ENCODE measurements at regions not wholly inside any gene's neighbourhood (a gene's known extent, or its start where the extent isn't known, plus 50 kb on each side); places are given as distances from the start of the nearest gene placed in this dataset.

DNA sequence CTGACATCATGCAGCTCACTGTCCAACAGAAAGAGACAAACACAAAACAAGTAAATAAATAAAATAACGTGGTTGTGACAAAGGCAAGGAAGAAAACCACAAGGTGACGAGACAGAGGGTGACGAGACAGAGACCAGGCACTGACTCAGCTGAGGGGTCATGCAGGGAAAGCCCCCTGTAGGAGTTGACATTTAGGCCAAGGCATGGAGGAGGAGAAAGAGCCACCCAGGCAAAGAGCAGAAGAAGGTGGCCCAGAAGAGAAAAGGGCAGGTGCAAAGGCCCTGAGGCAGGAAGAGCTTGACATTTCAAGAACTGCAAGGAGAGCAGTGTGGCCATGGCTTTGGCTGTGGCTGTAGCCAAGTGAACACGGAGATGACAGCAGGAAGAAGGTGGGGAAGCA is 65.1 kb upstream of the ID3 start:
- DNase-seq (ENCODE audit: low read depth), result no peak
- TF ChIP-seq, protein P1, sequence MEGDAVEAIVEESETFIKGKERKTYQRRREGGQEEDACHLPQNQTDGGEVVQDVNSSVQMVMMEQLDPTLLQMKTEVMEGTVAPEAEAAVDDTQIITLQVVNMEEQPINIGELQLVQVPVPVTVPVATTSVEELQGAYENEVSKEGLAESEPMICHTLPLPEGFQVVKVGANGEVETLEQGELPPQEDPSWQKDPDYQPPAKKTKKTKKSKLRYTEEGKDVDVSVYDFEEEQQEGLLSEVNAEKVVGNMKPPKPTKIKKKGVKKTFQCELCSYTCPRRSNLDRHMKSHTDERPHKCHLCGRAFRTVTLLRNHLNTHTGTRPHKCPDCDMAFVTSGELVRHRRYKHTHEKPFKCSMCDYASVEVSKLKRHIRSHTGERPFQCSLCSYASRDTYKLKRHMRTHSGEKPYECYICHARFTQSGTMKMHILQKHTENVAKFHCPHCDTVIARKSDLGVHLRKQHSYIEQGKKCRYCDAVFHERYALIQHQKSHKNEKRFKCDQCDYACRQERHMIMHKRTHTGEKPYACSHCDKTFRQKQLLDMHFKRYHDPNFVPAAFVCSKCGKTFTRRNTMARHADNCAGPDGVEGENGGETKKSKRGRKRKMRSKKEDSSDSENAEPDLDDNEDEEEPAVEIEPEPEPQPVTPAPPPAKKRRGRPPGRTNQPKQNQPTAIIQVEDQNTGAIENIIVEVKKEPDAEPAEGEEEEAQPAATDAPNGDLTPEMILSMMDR (conservative IDR thresholded peaks at IDR 0.05; ENCODE audit: low read length), result no peak

DNA sequence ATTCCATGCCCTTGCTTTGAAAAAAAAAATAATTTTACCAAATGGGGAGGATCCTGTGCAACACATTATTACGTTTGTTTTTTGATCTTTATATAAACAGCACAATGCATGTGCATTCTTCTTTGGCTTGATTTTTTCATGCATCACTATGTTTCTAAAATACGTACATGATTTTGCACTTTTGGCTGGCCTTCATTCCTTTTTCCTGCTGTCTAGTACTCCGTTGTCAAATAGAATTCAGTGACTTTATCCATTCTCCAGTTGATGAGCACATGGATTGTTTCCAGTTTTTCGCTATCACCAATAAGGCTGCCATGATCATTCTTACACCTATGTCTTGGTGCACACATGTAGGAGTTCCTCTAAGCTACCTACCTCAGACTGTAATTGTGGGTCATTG is 63.0 kb upstream of the ID3 start:
- TF ChIP-seq, protein P1 (conservative IDR thresholded peaks at IDR 0.05; ENCODE audit: low read length), result no peak
- no peak for DNase-seq (ENCODE audit: low read depth)
- H3K4me3 ChIP-seq (ENCODE audit: low read length), result no peak overlapping the region

More for the DNA sequence above, 65.1 kb upstream of the ID3 start:
- no peak overlapping the region for H3K4me3 ChIP-seq (ENCODE audit: low read length)

DNA sequence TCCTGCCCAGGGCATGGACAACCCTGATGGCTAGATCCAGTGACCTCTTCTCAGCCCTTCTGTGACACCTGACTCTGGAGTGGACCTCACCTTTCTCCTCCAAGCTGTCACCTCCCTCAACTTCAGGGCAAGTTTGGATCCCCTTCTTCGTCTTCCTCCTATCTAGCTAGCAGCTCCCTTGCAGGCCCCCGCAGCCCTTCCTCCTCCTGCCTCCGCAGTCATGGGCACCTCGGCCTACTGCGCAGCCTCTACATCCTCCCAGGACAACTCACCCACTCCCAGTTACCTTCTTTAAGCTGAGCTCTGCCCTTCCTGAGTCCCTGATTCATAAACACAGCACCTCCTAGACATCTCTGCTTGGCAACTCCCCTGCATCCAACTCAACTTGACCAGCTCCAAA is 61.3 kb upstream of the ID3 start:
- TF ChIP-seq, protein P1 (conservative IDR thresholded peaks at IDR 0.05; ENCODE audit: low read length), result no peak
- no peak for DNase-seq (ENCODE audit: low read depth)
- no peak overlapping the region for H3K4me3 ChIP-seq (ENCODE audit: low read length)

DNA sequence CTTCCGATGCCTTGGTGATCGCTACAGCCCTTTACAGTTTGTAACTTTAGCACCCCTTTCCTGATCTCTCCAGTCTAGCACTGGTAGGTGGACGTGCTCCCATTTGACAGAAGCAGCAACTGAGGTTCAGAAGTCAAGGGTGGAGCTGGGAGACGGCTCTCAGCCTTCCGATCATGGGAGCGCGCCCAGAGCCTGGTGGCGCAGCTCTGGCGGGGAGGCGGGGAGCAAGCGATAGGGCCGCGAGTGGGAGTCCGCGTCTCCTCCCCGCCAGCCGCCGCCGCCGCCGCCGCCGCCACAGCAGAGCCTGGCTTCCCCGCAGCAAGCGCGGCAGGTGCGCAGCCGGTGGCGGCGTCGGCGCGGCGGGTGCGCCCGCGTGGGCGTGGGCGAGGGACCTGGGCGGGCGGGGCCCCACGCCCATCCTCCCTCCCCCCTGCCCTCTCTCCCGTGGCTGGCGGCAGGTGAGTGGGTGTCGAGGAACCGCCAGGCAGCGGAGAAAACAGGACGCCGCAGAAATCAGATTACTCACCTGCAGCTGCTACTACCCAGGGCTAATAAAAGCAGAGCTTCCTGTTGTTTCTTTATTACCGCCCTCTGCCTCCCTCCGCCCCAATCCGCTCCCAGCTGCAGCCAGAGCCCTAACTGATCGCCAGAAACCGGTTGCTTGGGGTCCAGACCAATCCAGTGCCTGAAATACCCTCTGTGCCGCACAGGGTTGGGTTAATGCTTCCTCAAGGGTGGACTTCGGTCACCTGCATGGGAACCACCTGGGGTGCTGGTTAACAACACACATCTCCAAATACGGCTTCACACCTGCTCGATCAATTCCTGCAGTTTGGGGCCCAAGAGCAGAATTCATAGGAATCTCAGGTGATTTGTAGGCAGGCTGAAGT is 60.2 kb upstream of the ID3 start:
- no peak overlapping the region for H3K4me3 ChIP-seq (ENCODE audit: low read length)
- TF ChIP-seq, protein P1 (conservative IDR thresholded peaks at IDR 0.05; ENCODE audit: low read length), result no peak
- DNase-seq (ENCODE audit: low read depth), result no peak

DNA sequence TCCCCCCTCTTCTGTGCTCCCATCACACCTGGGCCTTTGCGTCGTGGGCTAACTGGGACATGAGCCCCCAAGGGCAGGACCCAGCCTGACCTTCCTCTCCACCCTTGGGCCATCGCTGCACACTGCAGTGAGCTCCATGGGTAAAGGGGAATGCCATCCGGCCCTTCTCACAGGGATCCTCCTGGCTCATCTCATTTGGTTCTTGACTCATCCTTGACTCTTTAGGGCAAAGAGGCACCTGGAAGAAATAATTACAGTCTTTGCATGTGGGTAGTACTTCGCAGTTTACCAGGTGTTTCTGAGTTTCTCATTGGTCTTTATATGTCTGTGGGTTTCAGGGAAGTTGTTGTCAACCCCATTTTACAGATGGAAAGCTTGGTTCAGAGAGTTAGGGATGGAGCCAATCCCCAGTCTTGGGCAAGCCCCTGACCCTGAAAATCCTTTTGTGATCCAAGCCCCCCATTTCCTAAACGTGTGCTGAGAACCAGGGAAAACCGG is 59.3 kb upstream of the ID3 start:
- no peak overlapping the region for H3K4me3 ChIP-seq (ENCODE audit: low read length)
- no peak for DNase-seq (ENCODE audit: low read depth)
- TF ChIP-seq, protein P1 (conservative IDR thresholded peaks at IDR 0.05; ENCODE audit: low read length), result no peak

DNA sequence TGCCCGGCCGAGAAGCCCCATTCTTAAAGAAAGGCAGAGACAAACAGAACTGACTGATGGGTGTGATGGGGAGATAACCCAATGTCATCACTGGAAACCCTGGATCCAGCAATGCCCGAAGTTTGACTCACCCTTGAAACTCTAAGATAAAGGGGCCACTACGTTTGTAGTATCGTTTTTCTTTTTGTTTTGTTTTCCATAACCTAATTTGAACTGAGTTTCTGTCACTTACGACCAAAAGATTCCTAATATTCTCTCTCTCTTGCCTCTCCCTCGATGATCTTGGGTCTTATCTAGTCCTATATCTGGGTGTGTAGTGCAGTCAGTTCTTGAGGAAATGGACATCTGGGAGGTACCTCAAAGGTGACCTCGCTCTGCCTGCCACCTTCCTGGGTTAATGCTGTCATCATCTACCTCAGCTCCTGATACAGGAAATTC is 57.8 kb upstream of the ID3 start:
- no peak for DNase-seq (ENCODE audit: low read depth)
- no peak overlapping the region for H3K4me3 ChIP-seq (ENCODE audit: low read length)
- TF ChIP-seq, protein P1 (conservative IDR thresholded peaks at IDR 0.05; ENCODE audit: low read length), result no peak

DNA sequence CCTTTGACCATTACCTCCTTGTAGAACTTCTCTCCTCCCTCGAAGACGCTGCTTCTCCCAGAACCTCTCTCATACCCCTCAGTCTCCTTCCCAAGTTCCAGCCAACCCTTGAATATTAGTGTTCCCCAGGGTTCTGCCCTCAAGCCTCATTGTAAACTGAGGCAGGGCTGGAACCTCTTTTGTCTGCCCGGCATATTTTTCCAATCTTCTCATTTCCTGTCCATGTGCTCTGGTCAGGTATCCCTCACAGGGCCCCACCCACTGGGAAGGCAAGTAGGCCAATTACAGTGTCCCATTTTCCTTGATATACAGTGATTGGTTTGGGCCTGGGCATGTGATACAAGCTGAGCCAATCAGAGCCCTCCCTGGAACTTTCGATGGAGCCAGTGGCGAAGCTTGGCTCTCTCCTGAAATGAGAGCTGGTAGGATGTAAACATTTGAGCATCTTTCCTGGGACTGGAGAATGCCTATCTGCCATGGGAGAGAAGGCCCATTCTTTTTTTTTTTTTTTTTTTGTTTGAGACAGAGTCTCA is 57.1 kb upstream of the ID3 start:
- TF ChIP-seq, protein P1 (conservative IDR thresholded peaks at IDR 0.05; ENCODE audit: low read length), result no peak
- H3K4me3 ChIP-seq (ENCODE audit: low read length), result no peak overlapping the region
- DNase-seq (ENCODE audit: low read depth), result no peak
